GM12878 (cell line): ENCODE measurements at regions not wholly inside any gene's neighbourhood (a gene's known extent, or its start where the extent isn't known, plus 50 kb on each side); places are given as distances from the start of the nearest gene placed in this dataset.

Experiments
- ATAC-seq: fragments of 200-7000 bp; cut with Tn5 transposase; 3 replicates; pipeline ENCODE4 v1.9.1; 2020; ENCODE audit warnings: mild to moderate bottlenecking, moderate library complexity
- BruUV-seq: library from RNA; stranded (reverse); fragments of 400-500 nt; replicated peaks from 2 replicates; lab custom pipeline; 2021; lab: Mats Ljungman, UMichigan
- CTCF ChIA-PET: fragments of 300-600 bp; sonication (Branson Sonifier 250); formaldehyde crosslinking; extraction: SDS; loops from one replicate; lab custom pipeline; 2021; ENCODE audit warnings: inconsistent platforms; lab: Yijun Ruan, JAX
- POLR2A ChIA-PET: fragments of 350-600 bp; formaldehyde crosslinking; extraction: SDS; loops from one replicate; lab custom pipeline; 2021; ENCODE audit warnings: inconsistent platforms; lab: Charles Lee
- RAD21 ChIA-PET: fragments of 300-600 bp; sonication (Branson Sonifier 250); formaldehyde crosslinking; loops from one replicate; lab custom pipeline; 2023; ENCODE audit warnings: antibody characterized with exemption; ENCODE audit not compliant: unreplicated experiment; lab: Charles Lee
- SMC1A ChIA-PET: fragments of 300-600 bp; sonication (Branson Sonifier 250); formaldehyde crosslinking; loops from one replicate; lab custom pipeline; 2023; ENCODE audit not compliant: unreplicated experiment, uncharacterized antibody; lab: Charles Lee
- DNase-seq: peaks from one replicate; pipeline ENCODE4 v3.0.0-alpha.2; 2011; ENCODE audit warnings: low read depth, low spot score
- FAIRE-seq: peaks from 3 replicates; lab custom pipeline; 2011; peaks lifted over from hg19 to GRCh38; lab: Jason Lieb, UNC
- H2AFZ ChIP-seq: 2 replicates; pipeline ENCODE4 v1.6.0; 2011; ENCODE audit warnings: low read depth, low read length, control low read depth; ENCODE audit not compliant: control insufficient read depth
- H3K27ac ChIP-seq: 2 replicates; pipeline ENCODE4 v1.5.1; 2011; ENCODE audit warnings: control low read depth; ENCODE audit not compliant: control insufficient read depth, insufficient read depth
- H3K27me3 ChIP-seq, 2 experiments: replicated peaks in 1 of 2; 2 replicates each; pipeline versions ENCODE4 v1.6.0 to v1.6.1; 2011; ENCODE audit warnings: low read length in 1 of 2; ENCODE audit not compliant: control insufficient read depth in 2 of 2, insufficient read depth in 2 of 2
- H3K36me3 ChIP-seq, 2 experiments: 2 replicates each; pipeline ENCODE4 v1.5.1; 2011; ENCODE audit warnings: low read length in 1 of 2; ENCODE audit not compliant: control insufficient read depth in 2 of 2, insufficient read depth in 2 of 2
- H3K4me1 ChIP-seq: 2 replicates; pipeline ENCODE4 v1.6.1; 2011; ENCODE audit warnings: mild to moderate bottlenecking, low read length, moderate library complexity, mixed read lengths; ENCODE audit not compliant: control insufficient read depth, insufficient read depth
- H3K4me2 ChIP-seq: 2 replicates; pipeline ENCODE4 v1.6.0; 2011; ENCODE audit warnings: control low read depth; ENCODE audit not compliant: control insufficient read depth, insufficient read depth
- H3K4me3 ChIP-seq: fragments of 200-600 bp; sonication (generic); 2 replicates; pipeline ENCODE4 v1.5.1; 2016
- H3K79me2 ChIP-seq: 2 replicates; pipeline ENCODE4 v1.6.0; 2011; ENCODE audit warnings: low read length; ENCODE audit not compliant: control insufficient read depth, insufficient read depth
- H3K9ac ChIP-seq: 2 replicates; pipeline ENCODE4 v1.8.0; 2011; ENCODE audit warnings: low read length, control low read depth, mixed read lengths; ENCODE audit not compliant: control insufficient read depth, insufficient read depth
- H3K9me3 ChIP-seq: replicated peaks from 3 replicates; pipeline ENCODE4 v1.5.1; 2011; ENCODE audit warnings: mild to moderate bottlenecking, low read length; ENCODE audit not compliant: control insufficient read depth, insufficient read depth
- H4K20me1 ChIP-seq: 2 replicates; pipeline ENCODE4 v1.6.0; 2011; ENCODE audit not compliant: control insufficient read depth, insufficient read depth
- ATF2 ChIP-seq: IDR thresholded peaks from 2 replicates; pipeline ENCODE4 v1.6.1; 2012; ENCODE audit warnings: low read length, inconsistent platforms
- ELK1 ChIP-seq: IDR thresholded peaks from 2 replicates; pipeline ENCODE4 v1.6.1; 2012; ENCODE audit warnings: low read depth, low read length, improper control_type of control experiment
- IRF5 ChIP-seq: fragments of 450-650 bp; IDR thresholded peaks from 2 replicates; pipeline ENCODE4 v1.6.1; 2017; ENCODE audit warnings: borderline replicate concordance
- MEF2B ChIP-seq: fragments of 450-650 bp; IDR thresholded peaks from 2 replicates; pipeline ENCODE4 v1.6.1; 2018; ENCODE audit warnings: mild to moderate bottlenecking, moderate library complexity; ENCODE audit not compliant: partially characterized antibody, poor library complexity, severe bottlenecking
- NFIC ChIP-seq: IDR thresholded peaks from 2 replicates; pipeline ENCODE4 v1.6.1; 2012; ENCODE audit warnings: low read depth, mild to moderate bottlenecking, inconsistent platforms, low read length, moderate library complexity
- NFXL1 ChIP-seq: fragments of 450-650 bp; IDR thresholded peaks from 2 replicates; pipeline ENCODE4 v1.6.1; 2017; ENCODE audit warnings: antibody characterized with exemption, mild to moderate bottlenecking, borderline replicate concordance
- NKRF ChIP-seq: fragments of 450-650 bp; conservative IDR thresholded peaks from 2 replicates; pipeline ENCODE4 v1.6.1; 2017; ENCODE audit warnings: mild to moderate bottlenecking, moderate library complexity
- RBBP5 ChIP-seq: fragments of 200-600 bp; sonication (generic); conservative IDR thresholded peaks from 2 replicates; pipeline ENCODE4 v1.6.1; 2016
- WGBS: methylation state at CpG from one replicate; pipeline ENCODE4 v1.1.6; 2016; ENCODE audit warnings: low lambda C conversion rate; ENCODE audit not compliant: insufficient replicate concordance, insufficient coverage; ENCODE audit errors: missing lambda C conversion rate; 5-methylcytosine and 5-hydroxymethylcytosine counted together
- in situ Hi-C: fragments of 300-500 bp; cut with MboI; formaldehyde crosslinking; loops from 9 replicates; pipeline ENCODE4 v1.14.3; 2018; ENCODE audit warnings: mixed read lengths
- intact Hi-C: fragments of 100-400 bp; cut with micrococcal nuclease; formaldehyde crosslinking; loops from one replicate; pipeline ENCODE4 v1.14.2; 2022; ENCODE audit not compliant: unreplicated experiment

- Histone ChIP-seq H3K4me2 (no peak overlapping the region), H3K79me2 (no peaks in the 10 kb centered on the region), H3K9ac (no peak overlapping the region), H3K4me1 (no peaks in the 10 kb centered on the region), H4K20me1 (no peaks in the 10 kb centered on the region), H3K27ac (no peak overlapping the region), H3K4me3 (no peak overlapping the region), H3K36me3 (no peaks in the 10 kb centered on the region), H2AFZ (no peak overlapping the region), H3K27me3 (no peaks in the 10 kb centered on the region), H3K9me3 (no peaks in the 10 kb centered on the region)
- TF ChIP-seq IRF5 (no peak), NFIC (no peak), NFXL1 (no peak), RBBP5 (no peak), NKRF (no peak), ATF2 (no peak), ELK1 (no peak), MEF2B (peak; percentile 69)
- no peak for FAIRE-seq
- no peak for DNase-seq
- POLR2A ChIA-PET = no interaction called here
- CTCF ChIA-PET = no interaction called here
- SMC1A ChIA-PET = no interaction called here
- intact Hi-C loops = no loop called here
- whole genome bisulfite sequencing = 5% methylated on average over 1 of the region's 1 CpG
- in situ Hi-C loops = no loop called here
- BruUV-seq = no TSS peak
- no peak for ATAC-seq
- RAD21 ChIA-PET = no interaction called here
These were observed 836.7 kb downstream of the CBLN2 start for GRCh38 chr18:71707400-71707799.
